Choroid plexus epithelial cell (primary cell): ENCODE measurements at regions not wholly inside any gene's neighbourhood (a gene's known extent, or its start where the extent isn't known, plus 50 kb on each side); places are given as distances from the start of the nearest gene placed in this dataset.
"Not testable (repeated sequence)": the region's sequence is repeated elsewhere in the genome, so short reads cannot be mapped to it uniquely, and the experiment has no call there.

Source experiments
- DNase-seq: peaks from one replicate; pipeline ENCODE4 v3.0.0-alpha.2; 2010; ENCODE audit warnings: low read depth
- H3K4me3 ChIP-seq: 2 replicates; pipeline ENCODE4 v1.5.1; 2011; ENCODE audit warnings: low read depth, mild to moderate bottlenecking, control low read depth, low read length, moderate library complexity
- CTCF ChIP-seq: conservative IDR thresholded peaks from 2 replicates; pipeline ENCODE4 v1.5.1; 2011; ENCODE audit warnings: low read depth, mild to moderate bottlenecking, control low read depth, inconsistent platforms, low read length, moderate library complexity

- TF ChIP-seq CTCF: no peak
- H3K4me3 ChIP-seq: peak overlapping the region; percentile 60
- peak; percentile 22 for DNase-seq
Observed at GRCh38 chr9:63817622-63818518, 1467.1 kb downstream of the FOXD4L5 start.

GRCh38 chr9:63816751-63817621 is 1468.0 kb downstream of the FOXD4L5 start:
- no peak for TF ChIP-seq CTCF
- H3K4me3 ChIP-seq: peak overlapping the region; percentile 60
- peak; percentile 91 for DNase-seq

- DNase-seq, H3K4me3 ChIP-seq: not testable (repeated sequence)
Observed at GRCh38 chr9:63814970-63815669, 1469.9 kb downstream of the FOXD4L5 start.

- not testable (repeated sequence) for DNase-seq
- H3K4me3 ChIP-seq: peak overlapping the region; percentile 44
Observed at GRCh38 chr9:63813391-63814021, 1471.5 kb downstream of the FOXD4L5 start.

- not testable (repeated sequence) for H3K4me3 ChIP-seq, DNase-seq
Observed at GRCh38 chr9:63812822-63813221, 1472.2 kb downstream of the FOXD4L5 start.

GRCh38 chr9:63804205-63804604 is 1480.8 kb downstream of the FOXD4L5 start:
- not testable (repeated sequence) for H3K4me3 ChIP-seq, DNase-seq

GRCh38 chr9:63794081-63794685 is 1490.8 kb downstream of the FOXD4L5 start:
- not testable (repeated sequence) for H3K4me3 ChIP-seq

GRCh38 chr9:63787454-63787853 is 1497.6 kb downstream of the FOXD4L5 start:
- not testable (repeated sequence) for DNase-seq, H3K4me3 ChIP-seq

More at GRCh38 chr9:63794081-63794685, 1490.8 kb downstream of the FOXD4L5 start:
- not testable (repeated sequence) for DNase-seq

- not testable (repeated sequence) for DNase-seq
Observed at GRCh38 chr9:63785059-63785458, 1500.0 kb downstream of the FOXD4L5 start.

GRCh38 chr9:63784421-63784820 is 1500.6 kb downstream of the FOXD4L5 start:
- not testable (repeated sequence) for H3K4me3 ChIP-seq, DNase-seq

More at GRCh38 chr9:63785059-63785458, 1500.0 kb downstream of the FOXD4L5 start:
- H3K4me3 ChIP-seq: not testable (repeated sequence)

- H3K4me3 ChIP-seq, DNase-seq: not testable (repeated sequence)
Observed at GRCh38 chr9:63781817-63782439, 1503.1 kb downstream of the FOXD4L5 start.

GRCh38 chr9:63781390-63781789 is 1503.6 kb downstream of the FOXD4L5 start:
- not testable (repeated sequence) for H3K4me3 ChIP-seq, DNase-seq

- not testable (repeated sequence) for DNase-seq, H3K4me3 ChIP-seq
Observed at GRCh38 chr9:63776220-63776619, 1508.8 kb downstream of the FOXD4L5 start.

- not testable (repeated sequence) for DNase-seq, H3K4me3 ChIP-seq
Observed at GRCh38 chr9:63775092-63775426, 1510.0 kb downstream of the FOXD4L5 start.
